SU-DHL-6 (cell line): ENCODE measurements at regions not wholly inside any gene's neighbourhood (a gene's known extent, or its start where the extent isn't known, plus 50 kb on each side); places are given as distances from the start of the nearest gene placed in this dataset.

ENCODE experiments used
- EZH2phosphoT487 ChIP-seq: fragments of 200-600 bp; sonication (generic), shearing (Covaris generic); conservative IDR thresholded peaks from 2 replicates; pipeline ENCODE4 v1.6.1; 2018; ENCODE audit warnings: mild to moderate bottlenecking, antibody characterized with exemption, low read length, moderate library complexity, mixed read lengths
- TF ChIP-seq, protein P1 (sequence below): fragments of 200-600 bp; sonication (generic); IDR thresholded peaks from one replicate; pipeline ENCODE4 v1.5.1; 2017; ENCODE audit warnings: antibody characterized with exemption, mild to moderate bottlenecking, low read length, moderate library complexity; ENCODE audit not compliant: insufficient read depth, poor library complexity, severe bottlenecking

DNA sequence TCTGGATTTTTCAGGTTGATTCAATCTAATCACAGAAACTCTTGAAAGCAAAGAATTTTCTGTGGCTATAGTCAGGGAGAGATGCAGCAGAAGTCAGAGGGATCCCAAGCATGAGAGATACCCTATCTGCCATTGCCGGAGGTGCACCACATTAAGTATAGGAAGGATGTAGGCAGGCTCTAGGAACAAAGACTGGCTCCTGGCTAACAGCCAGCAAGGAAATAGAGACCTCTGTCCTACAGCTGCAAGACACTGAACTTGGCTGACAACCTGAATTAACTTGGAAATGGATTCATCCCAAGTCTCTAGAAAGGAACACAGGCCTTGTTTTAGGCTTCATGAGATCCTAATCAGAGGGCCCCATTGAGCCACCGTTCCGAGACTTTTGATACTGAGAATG, 364.9 kb upstream of the FLRT2 start:
- TF ChIP-seq, protein P1, sequence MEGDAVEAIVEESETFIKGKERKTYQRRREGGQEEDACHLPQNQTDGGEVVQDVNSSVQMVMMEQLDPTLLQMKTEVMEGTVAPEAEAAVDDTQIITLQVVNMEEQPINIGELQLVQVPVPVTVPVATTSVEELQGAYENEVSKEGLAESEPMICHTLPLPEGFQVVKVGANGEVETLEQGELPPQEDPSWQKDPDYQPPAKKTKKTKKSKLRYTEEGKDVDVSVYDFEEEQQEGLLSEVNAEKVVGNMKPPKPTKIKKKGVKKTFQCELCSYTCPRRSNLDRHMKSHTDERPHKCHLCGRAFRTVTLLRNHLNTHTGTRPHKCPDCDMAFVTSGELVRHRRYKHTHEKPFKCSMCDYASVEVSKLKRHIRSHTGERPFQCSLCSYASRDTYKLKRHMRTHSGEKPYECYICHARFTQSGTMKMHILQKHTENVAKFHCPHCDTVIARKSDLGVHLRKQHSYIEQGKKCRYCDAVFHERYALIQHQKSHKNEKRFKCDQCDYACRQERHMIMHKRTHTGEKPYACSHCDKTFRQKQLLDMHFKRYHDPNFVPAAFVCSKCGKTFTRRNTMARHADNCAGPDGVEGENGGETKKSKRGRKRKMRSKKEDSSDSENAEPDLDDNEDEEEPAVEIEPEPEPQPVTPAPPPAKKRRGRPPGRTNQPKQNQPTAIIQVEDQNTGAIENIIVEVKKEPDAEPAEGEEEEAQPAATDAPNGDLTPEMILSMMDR, result no peak
- no peak for TF ChIP-seq EZH2phosphoT487
